GM18858 (cell line): ENCODE measurements at regions not wholly inside any gene's neighbourhood (a gene's known extent, or its start where the extent isn't known, plus 50 kb on each side); places are given as distances from the start of the nearest gene placed in this dataset.

Experiments
- ATAC-seq: cut with Tn5 transposase; IDR thresholded peaks from one replicate; pipeline ENCODE4 v1.9.1; 2021; ENCODE audit not compliant: unreplicated experiment

- ATAC-seq: no peak
Measured at GRCh38 chr1:98002288-98002687, 81.5 kb upstream of the DPYD start.

GRCh38 chr1:98001764-98002163, 80.9 kb upstream of the DPYD start:
- no peak for ATAC-seq

- ATAC-seq: no peak
Measured at GRCh38 chr1:97999320-97999719, 78.5 kb upstream of the DPYD start.

GRCh38 chr1:97996880-97997279, 76.0 kb upstream of the DPYD start:
- ATAC-seq: no peak

GRCh38 chr1:97989094-97989680, 68.4 kb upstream of the DPYD start:
- no peak for ATAC-seq

GRCh38 chr1:97986041-97987005, 65.5 kb upstream of the DPYD start:
- no peak for ATAC-seq

- no peak for ATAC-seq
Measured at GRCh38 chr1:97983126-97983525, 62.3 kb upstream of the DPYD start.

- ATAC-seq: no peak
Measured at GRCh38 chr1:97980530-97980929, 59.7 kb upstream of the DPYD start.

- no peak for ATAC-seq
Measured at GRCh38 chr1:97976801-97977200, 56.0 kb upstream of the DPYD start.
